GM21367 (cell line): ENCODE measurements at regions not wholly inside any gene's neighbourhood (a gene's known extent, or its start where the extent isn't known, plus 50 kb on each side); places are given as distances from the start of the nearest gene placed in this dataset.
"Not testable (repeated sequence)": the region's sequence is repeated elsewhere in the genome, so short reads cannot be mapped to it uniquely, and the experiment has no call there.

Source experiments
- ATAC-seq: cut with Tn5 transposase; IDR thresholded peaks from one replicate; pipeline ENCODE4 v1.9.1; 2021; ENCODE audit not compliant: unreplicated experiment

- ATAC-seq: no peak
Measured at GRCh38 chr6:134642279-134642678, 307.6 kb downstream of the ALDH8A1 start.

GRCh38 chr6:134640975-134641429 lies 308.9 kb downstream of the ALDH8A1 start:
- ATAC-seq: peak; percentile 85

GRCh38 chr6:134640229-134640628 lies 309.7 kb downstream of the ALDH8A1 start:
- ATAC-seq: no peak

- ATAC-seq: no peak
Measured at GRCh38 chr6:134637847-134638437, 312.0 kb downstream of the ALDH8A1 start.

GRCh38 chr6:134637282-134637681 lies 312.6 kb downstream of the ALDH8A1 start:
- no peak for ATAC-seq

GRCh38 chr6:134636186-134636799 lies 313.6 kb downstream of the ALDH8A1 start:
- no peak for ATAC-seq

GRCh38 chr6:134634966-134635365 lies 314.9 kb downstream of the ALDH8A1 start:
- no peak for ATAC-seq

GRCh38 chr6:134634466-134634865 lies 315.4 kb downstream of the ALDH8A1 start:
- no peak for ATAC-seq

- ATAC-seq: not testable (repeated sequence)
Measured at GRCh38 chr6:134632982-134633940, 315.3 kb upstream of the SGK1 start.

- no peak for ATAC-seq
Measured at GRCh38 chr6:134632024-134632423, 314.1 kb upstream of the SGK1 start.

GRCh38 chr6:134631398-134631924 lies 313.5 kb upstream of the SGK1 start:
- no peak for ATAC-seq

- no peak for ATAC-seq
Measured at GRCh38 chr6:134630508-134631121, 312.7 kb upstream of the SGK1 start.

- ATAC-seq: no peak
Measured at GRCh38 chr6:134628154-134628553, 310.2 kb upstream of the SGK1 start.

- ATAC-seq: no peak
Measured at GRCh38 chr6:134627707-134628106, 309.8 kb upstream of the SGK1 start.

- no peak for ATAC-seq
Measured at GRCh38 chr6:134626589-134626988, 308.7 kb upstream of the SGK1 start.

- no peak for ATAC-seq
Measured at GRCh38 chr6:134626086-134626485, 308.2 kb upstream of the SGK1 start.

- no peak for ATAC-seq
Measured at GRCh38 chr6:134624781-134625180, 306.9 kb upstream of the SGK1 start.

GRCh38 chr6:134623401-134623800 lies 305.5 kb upstream of the SGK1 start:
- no peak for ATAC-seq

GRCh38 chr6:134622382-134623173 lies 304.7 kb upstream of the SGK1 start:
- ATAC-seq: no peak

GRCh38 chr6:134621858-134622257 lies 303.9 kb upstream of the SGK1 start:
- no peak for ATAC-seq
